ENCODE measurements at regions not wholly inside any gene's neighbourhood (a gene's known extent, or its start where the extent isn't known, plus 50 kb on each side); places are given as distances from the start of the nearest gene placed in this dataset.
A peak's percentile ranks its signal among the peaks of the same experiment; 100 is the strongest.

- no peak for DNase-seq
These were observed 123.9 kb upstream of the SASH1 start for GRCh38 chr6:148218542-148219258.

GRCh38 chr6:148221196-148221979, 121.2 kb upstream of the SASH1 start:
- DNase-seq, result no peak

- DNase-seq, result no peak
These were observed 120.3 kb upstream of the SASH1 start for GRCh38 chr6:148222376-148222775.

- DNase-seq, result no peak
These were observed 119.8 kb upstream of the SASH1 start for GRCh38 chr6:148222846-148223245.

- DNase-seq, result no peak
These were observed 119.2 kb upstream of the SASH1 start for GRCh38 chr6:148223424-148223842.

GRCh38 chr6:148225871-148226270, 116.8 kb upstream of the SASH1 start:
- no peak for DNase-seq

- no peak for DNase-seq
These were observed 116.4 kb upstream of the SASH1 start for GRCh38 chr6:148226284-148226683.

GRCh38 chr6:148231572-148231971, 111.1 kb upstream of the SASH1 start:
- no peak for DNase-seq

- no peak for DNase-seq
These were observed 107.2 kb upstream of the SASH1 start for GRCh38 chr6:148235446-148235845.

- no peak for DNase-seq
These were observed 103.9 kb upstream of the SASH1 start for GRCh38 chr6:148238713-148239112.

GRCh38 chr6:148239215-148239614, 103.4 kb upstream of the SASH1 start:
- DNase-seq, result no peak

GRCh38 chr6:148239801-148240460, 102.7 kb upstream of the SASH1 start:
- DNase-seq, result no peak

GRCh38 chr6:148240461-148240840, 102.2 kb upstream of the SASH1 start:
- no peak for DNase-seq

- no peak for DNase-seq
These were observed 101.7 kb upstream of the SASH1 start for GRCh38 chr6:148240861-148241477.

GRCh38 chr6:148242180-148242579, 100.5 kb upstream of the SASH1 start:
- no peak for DNase-seq

GRCh38 chr6:148244217-148244935, 98.3 kb upstream of the SASH1 start:
- DNase-seq, result no peak

- DNase-seq, result no peak
These were observed 95.1 kb upstream of the SASH1 start for GRCh38 chr6:148247386-148248063.

GRCh38 chr6:148249160-148249559, 93.5 kb upstream of the SASH1 start:
- no peak for DNase-seq

GRCh38 chr6:148249679-148250375, 92.8 kb upstream of the SASH1 start:
- no peak for DNase-seq

GRCh38 chr6:148250975-148251685, 91.5 kb upstream of the SASH1 start:
- peak in 2 of 4 experiments; percentile 16 to 18 for DNase-seq

- DNase-seq, result no peak
These were observed 90.7 kb upstream of the SASH1 start for GRCh38 chr6:148251891-148252290.

Data from suppressor macrophage (primary cell).